A673 (cell line): ENCODE measurements at regions not wholly inside any gene's neighbourhood (a gene's known extent, or its start where the extent isn't known, plus 50 kb on each side); places are given as distances from the start of the nearest gene placed in this dataset.

ENCODE experiments used
- BruUV-seq: library from RNA; stranded (reverse); fragments of 400-500 nt; replicated peaks from 2 replicates; lab custom pipeline; 2021; lab: Mats Ljungman, UMichigan
- CTCF ChIA-PET: fragments of 300-600 bp; sonication (Branson Sonifier 250); formaldehyde crosslinking; loops from one replicate; lab custom pipeline; 2022; ENCODE audit warnings: antibody characterized with exemption; lab: Charles Lee
- POLR2A ChIA-PET: fragments of 300-600 bp; sonication (Branson Sonifier 250); formaldehyde crosslinking; loops from one replicate; lab custom pipeline; 2022; ENCODE audit warnings: antibody characterized with exemption; ENCODE audit not compliant: low non-redundant PET; lab: Charles Lee
- DNase-seq: peaks from one replicate; pipeline ENCODE4 v3.0.0-alpha.2; 2015; ENCODE audit warnings: low spot score
- H3K27ac ChIP-seq: fragments of 200-600 bp; sonication (generic); 2 replicates; pipeline ENCODE4 v1.5.1; 2016; ENCODE audit warnings: mixed run types, low read depth, mild to moderate bottlenecking, mixed read lengths, antibody characterized with exemption, low read length; ENCODE audit not compliant: poor library complexity, severe bottlenecking
- H3K27me3 ChIP-seq: fragments of 200-600 bp; sonication (generic); replicated peaks from 2 replicates; pipeline ENCODE4 v1.6.1; 2017; ENCODE audit warnings: mixed run types, low read depth, mild to moderate bottlenecking, mixed read lengths, antibody characterized with exemption, low read length; ENCODE audit not compliant: insufficient read depth, poor library complexity
- H3K36me3 ChIP-seq: fragments of 200-600 bp; sonication (generic); 2 replicates; pipeline ENCODE4 v1.6.1; 2016; ENCODE audit warnings: mixed run types, mild to moderate bottlenecking, mixed read lengths, antibody characterized with exemption, low read length; ENCODE audit not compliant: insufficient read depth, poor library complexity, severe bottlenecking
- H3K4me1 ChIP-seq: fragments of 200-600 bp; sonication (generic); 2 replicates; pipeline ENCODE4 v1.6.1; 2017; ENCODE audit warnings: mixed run types, mild to moderate bottlenecking, mixed read lengths, antibody characterized with exemption, low read length; ENCODE audit not compliant: insufficient read depth, poor library complexity, severe bottlenecking
- H3K4me3 ChIP-seq: fragments of 200-600 bp; sonication (generic); 2 replicates; pipeline ENCODE4 v1.5.1; 2016; ENCODE audit warnings: low read depth, mixed run types, mild to moderate bottlenecking, mixed read lengths, low read length; ENCODE audit not compliant: poor library complexity, severe bottlenecking
- H3K9me3 ChIP-seq: fragments of 200-600 bp; sonication (generic); 2 replicates; pipeline ENCODE4 v1.6.1; 2016; ENCODE audit warnings: mixed run types, low read depth, mild to moderate bottlenecking, mixed read lengths, antibody characterized with exemption, low read length; ENCODE audit not compliant: poor library complexity, severe bottlenecking
- EZH2 ChIP-seq: fragments of 200-600 bp; sonication (generic); IDR thresholded peaks from 2 replicates; pipeline ENCODE4 v1.6.1; 2017; ENCODE audit warnings: borderline replicate concordance, low read depth, mild to moderate bottlenecking, mixed read lengths, antibody characterized with exemption, low read length; ENCODE audit not compliant: poor library complexity, severe bottlenecking
- intact Hi-C: fragments of 100-400 bp; cut with micrococcal nuclease; formaldehyde crosslinking; loops from one replicate; pipeline ENCODE4 v1.10.0; 2022; ENCODE audit not compliant: unreplicated experiment
- TF ChIP-seq, protein P1 (sequence below): fragments of 300-800, 200-600 bp; sonication (generic); conservative IDR thresholded peaks from 2 replicates; pipeline ENCODE4 v1.5.1; 2017; ENCODE audit warnings: low read depth, mild to moderate bottlenecking, antibody characterized with exemption, low read length, moderate library complexity, mixed read lengths

DNA sequence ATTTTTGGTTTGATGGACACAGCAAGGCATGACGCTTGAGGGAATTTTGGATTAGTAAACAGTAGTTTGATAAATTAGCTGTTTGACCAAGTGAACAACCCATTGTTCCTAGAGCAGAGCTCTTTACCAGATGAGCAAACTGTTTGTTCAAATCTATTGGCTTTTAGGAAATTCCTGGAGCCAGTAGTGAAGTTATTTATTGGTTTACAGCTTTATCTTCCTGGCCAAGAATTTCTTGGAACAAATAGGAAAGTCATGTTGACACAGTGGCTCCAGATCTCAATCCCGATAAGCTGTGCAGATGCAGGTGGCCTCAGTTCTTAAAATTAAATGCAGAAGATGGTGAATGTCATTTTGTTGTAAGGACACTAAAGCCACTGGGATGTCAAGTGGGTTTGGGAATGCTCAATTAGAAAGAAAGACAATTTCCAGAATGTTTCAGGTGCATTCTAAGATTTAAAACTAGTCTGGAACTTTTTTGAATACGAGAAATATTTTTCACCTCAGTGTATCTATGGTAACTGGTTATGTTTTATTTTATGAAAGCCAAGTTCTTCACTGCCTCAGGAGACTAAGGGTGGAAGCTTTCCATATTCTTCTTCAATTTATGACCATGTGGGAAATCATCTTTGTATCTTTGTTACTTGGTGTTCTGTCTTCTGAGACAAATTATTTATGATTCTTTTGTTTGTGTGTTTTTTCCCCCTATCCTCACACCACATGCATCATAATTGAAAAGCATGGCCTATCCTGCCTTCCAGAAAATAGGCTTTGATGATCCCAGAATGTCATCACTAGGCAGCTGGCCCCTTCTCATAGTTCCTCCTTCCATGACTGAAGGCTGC is 554.5 kb downstream of the STIM2 start:
- no peak for DNase-seq
- TF ChIP-seq EZH2, result no peak
- TF ChIP-seq, protein P1, sequence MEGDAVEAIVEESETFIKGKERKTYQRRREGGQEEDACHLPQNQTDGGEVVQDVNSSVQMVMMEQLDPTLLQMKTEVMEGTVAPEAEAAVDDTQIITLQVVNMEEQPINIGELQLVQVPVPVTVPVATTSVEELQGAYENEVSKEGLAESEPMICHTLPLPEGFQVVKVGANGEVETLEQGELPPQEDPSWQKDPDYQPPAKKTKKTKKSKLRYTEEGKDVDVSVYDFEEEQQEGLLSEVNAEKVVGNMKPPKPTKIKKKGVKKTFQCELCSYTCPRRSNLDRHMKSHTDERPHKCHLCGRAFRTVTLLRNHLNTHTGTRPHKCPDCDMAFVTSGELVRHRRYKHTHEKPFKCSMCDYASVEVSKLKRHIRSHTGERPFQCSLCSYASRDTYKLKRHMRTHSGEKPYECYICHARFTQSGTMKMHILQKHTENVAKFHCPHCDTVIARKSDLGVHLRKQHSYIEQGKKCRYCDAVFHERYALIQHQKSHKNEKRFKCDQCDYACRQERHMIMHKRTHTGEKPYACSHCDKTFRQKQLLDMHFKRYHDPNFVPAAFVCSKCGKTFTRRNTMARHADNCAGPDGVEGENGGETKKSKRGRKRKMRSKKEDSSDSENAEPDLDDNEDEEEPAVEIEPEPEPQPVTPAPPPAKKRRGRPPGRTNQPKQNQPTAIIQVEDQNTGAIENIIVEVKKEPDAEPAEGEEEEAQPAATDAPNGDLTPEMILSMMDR, result no peak
- no peak overlapping the region for H3K4me3 ChIP-seq
- no TSS peak for BruUV-seq
- ChIA-PET POLR2A (no interaction called here), CTCF (no interaction called here)
- H3K4me1 ChIP-seq, result no peaks in the 10 kb centered on the region
- no peaks in the 10 kb centered on the region for H3K27me3 ChIP-seq
- H3K27ac ChIP-seq, result no peak overlapping the region
- no peaks in the 10 kb centered on the region for H3K9me3 ChIP-seq
- no peaks in the 10 kb centered on the region for H3K36me3 ChIP-seq
- intact Hi-C loops, result no loop called here

DNA sequence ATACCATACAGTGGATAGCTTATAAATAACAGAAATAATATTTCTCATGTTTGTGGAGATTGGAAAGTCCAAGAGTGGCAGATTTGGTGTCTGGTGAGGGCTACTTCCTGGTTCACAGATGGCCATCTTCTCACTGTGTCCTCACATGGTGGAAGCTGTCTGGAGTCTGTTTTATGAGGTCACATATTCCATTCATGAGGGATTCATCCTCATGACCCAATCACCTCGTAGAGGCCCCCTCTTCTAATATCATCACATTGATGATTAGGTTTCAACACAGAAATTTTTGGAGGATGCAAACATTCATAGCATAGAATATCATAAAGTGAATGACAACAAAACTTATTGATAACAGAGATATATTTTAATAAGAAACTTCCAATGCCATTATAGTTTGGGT is 568.0 kb downstream of the STIM2 start:
- intact Hi-C loops, result no loop called here
- Histone ChIP-seq H3K27ac (no peak overlapping the region), H3K27me3 (no peaks in the 10 kb centered on the region), H3K9me3 (no peaks in the 10 kb centered on the region), H3K36me3 (no peaks in the 10 kb centered on the region), H3K4me3 (no peak overlapping the region), H3K4me1 (no peaks in the 10 kb centered on the region)
- DNase-seq, result no peak
- TF ChIP-seq, protein P1, result no peak
- no peak for TF ChIP-seq EZH2
- CTCF ChIA-PET, result no interaction called here
- no TSS peak for BruUV-seq
- POLR2A ChIA-PET, result no interaction called here

DNA sequence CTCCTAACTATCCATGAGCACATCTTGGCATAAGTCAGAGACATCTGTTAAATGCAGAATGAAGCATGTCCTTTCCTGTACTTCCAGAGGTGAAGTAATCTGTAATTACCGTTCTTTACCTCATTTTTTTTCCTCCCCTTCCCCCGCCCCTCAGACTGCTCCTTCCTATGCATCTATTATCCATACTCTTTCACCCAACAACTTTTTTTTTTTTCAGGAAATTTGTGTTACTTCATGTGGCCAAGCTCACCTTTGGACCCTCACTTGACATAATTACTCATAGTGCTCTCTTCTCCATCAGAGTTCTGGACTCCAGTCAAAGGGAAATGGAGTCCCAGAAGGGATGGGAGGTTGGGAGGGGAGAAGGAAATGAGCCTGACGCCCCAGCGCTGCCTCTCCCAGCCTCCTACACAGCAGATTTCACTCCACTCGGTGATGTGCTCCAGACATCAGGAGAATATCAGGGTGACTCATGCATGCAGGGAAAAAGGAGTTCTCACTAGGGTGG is 568.8 kb downstream of the STIM2 start:
- POLR2A ChIA-PET, result no interaction called here
- no TSS peak for BruUV-seq
- Histone ChIP-seq H3K27me3 (no peaks in the 10 kb centered on the region), H3K9me3 (no peaks in the 10 kb centered on the region), H3K4me1 (no peaks in the 10 kb centered on the region), H3K4me3 (no peak overlapping the region), H3K27ac (no peak overlapping the region), H3K36me3 (no peaks in the 10 kb centered on the region)
- CTCF ChIA-PET, result no interaction called here
- TF ChIP-seq, protein P1, result no peak
- no peak for TF ChIP-seq EZH2
- intact Hi-C loops, result no loop called here
- DNase-seq, result no peak
